Left lung (tissue), 4 donors: ENCODE measurements at regions not wholly inside any gene's neighbourhood (a gene's known extent, or its start where the extent isn't known, plus 50 kb on each side); places are given as distances from the start of the nearest gene placed in this dataset.

Experiments
- ATAC-seq: fragments of 200-7000 bp; cut with Tn5 transposase; one replicate; pipeline ENCODE4 v1.9.1; 2020; ENCODE audit warnings: moderate library complexity
- DNase-seq, 4 donors: peaks; one replicate each; pipeline ENCODE4 v3.0.0-alpha.2; 2013 to 2020
- H3K27ac ChIP-seq, 2 donors: fragments of 200-600 bp; sonication (generic) in 1 of 2; one replicate each; pipeline versions ENCODE4 v1.5.0 to v1.8.0; 2020 to 2021
- H3K27me3 ChIP-seq, 2 donors: fragments of 200-600 bp; sonication (generic) in 1 of 2; one replicate each; pipeline versions ENCODE4 v1.5.0 to v1.8.0; 2020 to 2021
- H3K36me3 ChIP-seq, 2 donors: fragments of 200-600 bp; sonication (generic) in 1 of 2; one replicate each; pipeline versions ENCODE4 v1.5.0 to v1.8.0; 2020 to 2021
- H3K4me1 ChIP-seq, 2 donors: fragments of 200-600 bp; one replicate each; pipeline ENCODE4 v1.8.0; 2021
- H3K4me3 ChIP-seq, 2 donors: fragments of 200-600 bp; sonication (generic) in 1 of 2; one replicate each; pipeline versions ENCODE4 v1.5.0 to v1.8.0; 2020 to 2021; ENCODE audit warnings: mild to moderate bottlenecking in 1 of 2
- H3K9me3 ChIP-seq, 2 donors: fragments of 200-600 bp; sonication (generic) in 1 of 2; one replicate each; pipeline versions ENCODE4 v1.5.0 to v1.8.0; 2020 to 2021
- CTCF ChIP-seq, 2 donors: fragments of 200-600 bp; sonication (generic) in 1 of 2; IDR thresholded peaks; one replicate each; pipeline versions ENCODE4 v1.5.0 to v1.8.0; 2021; ENCODE audit warnings: antibody characterized with exemption in 2 of 2
- intact Hi-C, 2 donors: fragments of 100-400 bp; cut with DNase I; formaldehyde crosslinking; loops; one replicate each; pipeline versions ENCODE4 v1.11.2 to v1.14.2; 2022
- donor health status: DM: no; HTN: yes; CAD: no.
- donor health status: DM: no; HTN: no; CAD: no.

- Histone ChIP-seq H3K4me1 (no peaks in the 10 kb centered on the region), H3K27me3 (no peaks in the 10 kb centered on the region), H3K9me3 (no peaks in the 10 kb centered on the region), H3K4me3 (no peak overlapping the region), H3K36me3 (no peaks in the 10 kb centered on the region), H3K27ac (no peak overlapping the region)
- intact Hi-C loops: no loop called here
- DNase-seq: no peak
- no peak for ATAC-seq
- TF ChIP-seq CTCF (IDR thresholded peaks at IDR 0.05): no peak
These were observed 222.6 kb upstream of the PCDH18 start for GRCh38 chr4:137754652-137755471.

GRCh38 chr4:137749466-137749865 lies 217.2 kb upstream of the PCDH18 start:
- no peak for ATAC-seq
- TF ChIP-seq CTCF (IDR thresholded peaks at IDR 0.05): no peak
- intact Hi-C loops: no loop called here

GRCh38 chr4:137748616-137749015 lies 216.3 kb upstream of the PCDH18 start:
- H3K4me1 ChIP-seq: no peaks in the 10 kb centered on the region
- intact Hi-C loops: no loop called here
- H3K36me3 ChIP-seq: no peaks in the 10 kb centered on the region
- ATAC-seq: no peak
- H3K27ac ChIP-seq: no peak overlapping the region
- no peaks in the 10 kb centered on the region for H3K27me3 ChIP-seq
- peaks cover 0 to 4% of the 10 kb centered on the region in 2 donors for H3K9me3 ChIP-seq
- no peak for TF ChIP-seq CTCF (IDR thresholded peaks at IDR 0.05)
- no peak for DNase-seq
- no peak overlapping the region for H3K4me3 ChIP-seq

More at GRCh38 chr4:137749466-137749865, 217.2 kb upstream of the PCDH18 start:
- no peaks in the 10 kb centered on the region for H3K27me3 ChIP-seq
- H3K36me3 ChIP-seq: no peaks in the 10 kb centered on the region
- no peak overlapping the region for H3K4me3 ChIP-seq
- H3K9me3 ChIP-seq: peaks cover 0 to 4% of the 10 kb centered on the region in 2 donors
- no peak for DNase-seq
- H3K27ac ChIP-seq: no peak overlapping the region
- H3K4me1 ChIP-seq: no peaks in the 10 kb centered on the region

GRCh38 chr4:137740141-137740540 lies 207.8 kb upstream of the PCDH18 start:
- no peak overlapping the region for H3K4me3 ChIP-seq
- no peaks in the 10 kb centered on the region for H3K27me3 ChIP-seq
- ATAC-seq: peak; percentile 68
- no peak for TF ChIP-seq CTCF (IDR thresholded peaks at IDR 0.05)
- no peak overlapping the region for H3K27ac ChIP-seq
- no peaks in the 10 kb centered on the region for H3K9me3 ChIP-seq
- DNase-seq: peak in 2 of 4 donors; percentile 13
- H3K4me1 ChIP-seq: no peaks in the 10 kb centered on the region
- intact Hi-C loops: no loop called here
- no peaks in the 10 kb centered on the region for H3K36me3 ChIP-seq

GRCh38 chr4:137739391-137739790 lies 207.1 kb upstream of the PCDH18 start:
- intact Hi-C loops: no loop called here
- ATAC-seq (peak; percentile 43), DNase-seq (no peak)
- Histone ChIP-seq H3K36me3 (no peaks in the 10 kb centered on the region), H3K9me3 (no peaks in the 10 kb centered on the region), H3K4me3 (no peak overlapping the region), H3K4me1 (no peaks in the 10 kb centered on the region), H3K27me3 (no peaks in the 10 kb centered on the region), H3K27ac (no peak overlapping the region)
- TF ChIP-seq CTCF (IDR thresholded peaks at IDR 0.05): no peak
